Suprapubic skin (tissue), 4 donors: ENCODE measurements at regions not wholly inside any gene's neighbourhood (a gene's known extent, or its start where the extent isn't known, plus 50 kb on each side); places are given as distances from the start of the nearest gene placed in this dataset.

Experiments used
- DNase-seq, 2 donors: peaks; one replicate each; pipeline ENCODE4 v3.0.0-alpha.2; 2019; ENCODE audit warnings: low spot score in 2 of 2
- H3K27ac ChIP-seq: fragments of 200-600 bp; sonication (generic); one replicate; pipeline ENCODE4 v1.5.1; 2019
- H3K27me3 ChIP-seq: fragments of 200-600 bp; sonication (generic); one replicate; pipeline ENCODE4 v1.5.1; 2019
- H3K36me3 ChIP-seq: fragments of 200-600 bp; sonication (generic); one replicate; pipeline ENCODE4 v1.5.1; 2019
- H3K4me1 ChIP-seq: fragments of 200-600 bp; sonication (generic); one replicate; pipeline ENCODE4 v1.5.1; 2019
- H3K4me3 ChIP-seq: fragments of 200-600 bp; sonication (generic); one replicate; pipeline ENCODE4 v1.5.1; 2019; ENCODE audit warnings: mild to moderate bottlenecking
- H3K9me3 ChIP-seq: fragments of 200-600 bp; sonication (generic); one replicate; pipeline ENCODE4 v1.5.1; 2019
- CTCF ChIP-seq, 2 donors: fragments of 200-600 bp in 1 of 2; fragments of 450-650 bp in 1 of 2; sonication (generic) in 1 of 2; IDR thresholded peaks; one replicate each; pipeline ENCODE4 v1.5.1; 2016 to 2019; ENCODE audit warnings: antibody characterized with exemption in 2 of 2, mild to moderate bottlenecking in 1 of 2, moderate library complexity in 1 of 2
- EP300 ChIP-seq: sonication (generic); formaldehyde crosslinking; IDR thresholded peaks from one replicate; pipeline ENCODE4 v1.6.1; 2017; ENCODE audit warnings: antibody characterized with exemption
- POLR2A ChIP-seq, 2 donors: fragments of 450-650 bp; IDR thresholded peaks; one replicate each; pipeline ENCODE4 v1.6.1; 2017; ENCODE audit warnings: antibody characterized with exemption in 2 of 2, mild to moderate bottlenecking in 2 of 2, moderate library complexity in 2 of 2
- POLR2AphosphoS5 ChIP-seq, 3 donors: sonication (generic); formaldehyde crosslinking; IDR thresholded peaks; one replicate each; pipeline ENCODE4 v1.6.1; 2017; ENCODE audit warnings: antibody characterized with exemption in 3 of 3
- WGBS: methylation state at CpG from one replicate; pipeline ENCODE4 v1.1.5; 2018; 5-methylcytosine and 5-hydroxymethylcytosine counted together

- 51% methylated on average over 1 of the region's 1 CpG for WGBS
- H3K27ac ChIP-seq, result no peak overlapping the region
Observed at GRCh38 chr7:17608114-17608833, 309.8 kb downstream of the AHR start.

GRCh38 chr7:17611611-17612010 lies 313.2 kb downstream of the AHR start:
- no peak for DNase-seq
- 76% methylated on average over 4 of the region's 4 CpGs for WGBS
- Histone ChIP-seq H3K27me3 (no peaks in the 10 kb centered on the region), H3K27ac (no peak overlapping the region), H3K36me3 (no peaks in the 10 kb centered on the region), H3K4me3 (no peak overlapping the region), H3K4me1 (no peaks in the 10 kb centered on the region), H3K9me3 (no peaks in the 10 kb centered on the region)
- TF ChIP-seq EP300, result no peak
- TF ChIP-seq CTCF (IDR thresholded peaks at IDR 0.05), result no peak
- TF ChIP-seq POLR2A (IDR thresholded peaks at IDR 0.05), result no peak
- TF ChIP-seq POLR2AphosphoS5 (IDR thresholded peaks at IDR 0.05), result no peak

More at GRCh38 chr7:17608114-17608833, 309.8 kb downstream of the AHR start:
- Histone ChIP-seq H3K4me3 (no peak overlapping the region), H3K4me1 (no peaks in the 10 kb centered on the region), H3K9me3 (no peaks in the 10 kb centered on the region), H3K27me3 (no peaks in the 10 kb centered on the region), H3K36me3 (no peaks in the 10 kb centered on the region)
- DNase-seq, result no peak
- TF ChIP-seq EP300, result no peak
- no peak for TF ChIP-seq CTCF (IDR thresholded peaks at IDR 0.05)
- TF ChIP-seq POLR2A (IDR thresholded peaks at IDR 0.05), result no peak

GRCh38 chr7:17613338-17614041 lies 315.0 kb downstream of the AHR start:
- no peak overlapping the region for H3K4me3 ChIP-seq
- H3K36me3 ChIP-seq, result no peaks in the 10 kb centered on the region
- TF ChIP-seq EP300, result no peak
- 98% methylated on average over 2 of the region's 2 CpGs for WGBS
- no peak for DNase-seq
- H3K4me1 ChIP-seq, result no peaks in the 10 kb centered on the region
- no peaks in the 10 kb centered on the region for H3K9me3 ChIP-seq
- H3K27ac ChIP-seq, result no peak overlapping the region
- no peaks in the 10 kb centered on the region for H3K27me3 ChIP-seq

GRCh38 chr7:17617380-17617779 lies 318.9 kb downstream of the AHR start:
- H3K36me3 ChIP-seq, result no peaks in the 10 kb centered on the region
- H3K4me1 ChIP-seq, result no peaks in the 10 kb centered on the region
- no peak overlapping the region for H3K4me3 ChIP-seq
- 78% methylated on average over 2 of the region's 2 CpGs for WGBS
- H3K27ac ChIP-seq, result no peak overlapping the region
- no peak for DNase-seq
- H3K9me3 ChIP-seq, result no peaks in the 10 kb centered on the region
- TF ChIP-seq EP300, result no peak
- H3K27me3 ChIP-seq, result no peaks in the 10 kb centered on the region

GRCh38 chr7:17617857-17618651 lies 319.6 kb downstream of the AHR start:
- TF ChIP-seq POLR2A (IDR thresholded peaks at IDR 0.05) (no peak), POLR2AphosphoS5 (IDR thresholded peaks at IDR 0.05) (no peak), EP300 (no peak), CTCF (IDR thresholded peaks at IDR 0.05) (no peak)
- Histone ChIP-seq H3K27ac (no peak overlapping the region), H3K36me3 (no peaks in the 10 kb centered on the region), H3K4me1 (no peaks in the 10 kb centered on the region), H3K27me3 (no peaks in the 10 kb centered on the region), H3K9me3 (no peaks in the 10 kb centered on the region), H3K4me3 (no peak overlapping the region)
- WGBS, result 89% methylated on average over 11 of the region's 11 CpGs
- no peak for DNase-seq

- no peak overlapping the region for H3K4me3 ChIP-seq
- H3K27me3 ChIP-seq, result no peaks in the 10 kb centered on the region
- 96% methylated on average over 1 of the region's 1 CpG for WGBS
- H3K4me1 ChIP-seq, result peaks cover under 1% of the 10 kb centered on the region
- no peaks in the 10 kb centered on the region for H3K36me3 ChIP-seq
- H3K9me3 ChIP-seq, result no peaks in the 10 kb centered on the region
- TF ChIP-seq CTCF (IDR thresholded peaks at IDR 0.05) (no peak), POLR2A (IDR thresholded peaks at IDR 0.05) (no peak), POLR2AphosphoS5 (IDR thresholded peaks at IDR 0.05) (no peak), EP300 (no peak)
- no peak for DNase-seq
- H3K27ac ChIP-seq, result no peak overlapping the region
Observed at GRCh38 chr7:17618652-17618974, 320.2 kb downstream of the AHR start.
